Neural progenitor cell (in vitro differentiated cells): ENCODE measurements at regions not wholly inside any gene's neighbourhood (a gene's known extent, or its start where the extent isn't known, plus 50 kb on each side); places are given as distances from the start of the nearest gene placed in this dataset.

Experiments used
- CTCF ChIP-seq: fragments of 200-600 bp; sonication (generic); IDR thresholded peaks from 2 replicates; pipeline ENCODE4 v1.5.1; 2017; ENCODE audit warnings: antibody characterized with exemption, mild to moderate bottlenecking
- EZH2phosphoT487 ChIP-seq: fragments of 200-600 bp; sonication (generic); IDR thresholded peaks from 2 replicates; pipeline ENCODE4 v1.6.1; 2017; ENCODE audit warnings: antibody characterized with exemption

DNA sequence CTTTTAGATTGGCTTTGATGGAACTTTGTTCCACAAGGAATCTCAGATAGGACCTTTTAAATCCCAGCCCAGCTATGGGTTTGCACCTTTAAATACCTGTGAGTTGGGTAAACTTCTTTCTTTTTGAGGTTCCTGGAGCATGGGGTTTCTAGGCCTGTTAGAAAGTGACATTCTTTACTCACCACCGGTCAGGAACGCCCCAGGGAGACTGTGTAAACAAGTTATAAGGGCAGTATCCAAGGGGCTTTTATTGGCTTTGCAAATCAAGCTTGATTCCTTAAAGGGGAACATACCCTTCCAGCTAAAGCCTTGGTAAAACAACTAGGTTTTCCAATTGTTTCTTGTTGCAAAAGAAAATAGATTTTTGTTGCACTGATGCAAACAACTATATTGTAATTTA is 93.4 kb downstream of the TENT5D start:
- TF ChIP-seq CTCF (no peak), EZH2phosphoT487 (no peak)
